Chondrocyte (in vitro differentiated cells): ENCODE measurements at regions not wholly inside any gene's neighbourhood (a gene's known extent, or its start where the extent isn't known, plus 50 kb on each side); places are given as distances from the start of the nearest gene placed in this dataset.

Experiments
- DNase-seq: peaks from one replicate; pipeline ENCODE4 v3.0.0; 2021; ENCODE audit warnings: mixed read lengths, low spot score
- H3K27ac Mint-ChIP-seq: one replicate; pipeline ENCODE4 v1.8.0; 2021; ENCODE audit warnings: mild to moderate bottlenecking, moderate library complexity, mixed read lengths; ENCODE audit not compliant: unreplicated experiment
- H3K27me3 Mint-ChIP-seq: 2 replicates; pipeline ENCODE4 v1.8.0; 2021; ENCODE audit warnings: low read depth, mixed read lengths
- H3K36me3 Mint-ChIP-seq: 2 replicates; pipeline ENCODE4 v1.8.0; 2021; ENCODE audit warnings: low read depth, mixed read lengths
- H3K4me1 Mint-ChIP-seq: 2 replicates; pipeline ENCODE4 v1.8.0; 2021; ENCODE audit warnings: low read depth, mild to moderate bottlenecking, mixed read lengths
- H3K4me3 Mint-ChIP-seq: one replicate; pipeline ENCODE4 v1.8.0; 2021; ENCODE audit warnings: mild to moderate bottlenecking, moderate library complexity, mixed read lengths; ENCODE audit not compliant: unreplicated experiment
- H3K9me3 Mint-ChIP-seq: 2 replicates; pipeline ENCODE4 v1.8.0; 2021; ENCODE audit warnings: low read depth, mixed read lengths
- TF ChIP-seq, protein P1 (sequence below): fragments of 200-600 bp; sonication (generic); IDR thresholded peaks from 2 replicates; pipeline ENCODE4 v1.5.0; 2021; ENCODE audit warnings: antibody characterized with exemption, mild to moderate bottlenecking, moderate library complexity

DNA sequence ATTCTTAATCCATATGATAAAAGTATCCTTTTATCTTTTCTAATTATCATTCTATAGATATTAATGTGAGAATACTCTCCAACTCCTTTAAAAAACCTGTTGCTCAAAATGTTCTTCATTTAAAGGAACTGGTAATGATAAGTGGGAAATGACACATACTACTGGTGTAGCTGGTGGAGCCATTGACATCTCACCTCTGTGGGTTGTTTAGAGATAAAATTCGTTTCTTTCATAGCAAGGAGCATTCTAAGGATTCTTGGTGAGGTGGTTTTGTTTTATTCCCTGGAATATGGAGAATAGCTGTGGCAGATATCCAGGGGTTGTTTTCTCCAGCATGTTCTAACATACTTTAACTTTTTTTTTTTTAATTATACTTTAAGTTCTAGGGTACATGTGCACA lies 299.8 kb upstream of the THBS1 start:
- H3K4me3 Mint-ChIP-seq: no peak overlapping the region
- DNase-seq: no peak

DNA sequence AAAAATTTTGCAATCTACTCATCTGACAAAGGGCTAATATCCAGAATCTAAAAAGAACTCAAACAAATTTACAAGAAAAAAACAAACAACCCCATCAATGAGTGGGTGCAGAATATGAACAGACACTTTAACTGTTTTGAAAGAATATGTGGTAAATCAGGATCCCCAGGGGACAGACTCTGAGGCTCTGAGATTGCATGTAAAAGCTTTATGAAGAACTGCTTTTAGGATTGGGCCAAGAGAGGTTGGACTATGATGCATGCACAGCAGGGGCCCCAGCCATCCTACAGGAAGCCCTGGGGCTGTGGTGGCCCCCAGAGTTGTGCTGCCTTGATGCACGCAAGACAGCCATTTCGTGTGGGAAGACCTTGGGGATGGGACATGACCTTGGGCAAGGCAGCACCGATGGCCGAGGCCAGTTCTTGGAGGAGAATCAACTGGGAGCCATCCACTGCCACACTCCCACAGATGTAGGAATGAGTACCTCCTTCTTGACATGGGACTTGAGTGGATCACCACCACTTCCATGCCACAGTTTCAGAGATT lies 298.1 kb upstream of the THBS1 start:
- TF ChIP-seq, protein P1, sequence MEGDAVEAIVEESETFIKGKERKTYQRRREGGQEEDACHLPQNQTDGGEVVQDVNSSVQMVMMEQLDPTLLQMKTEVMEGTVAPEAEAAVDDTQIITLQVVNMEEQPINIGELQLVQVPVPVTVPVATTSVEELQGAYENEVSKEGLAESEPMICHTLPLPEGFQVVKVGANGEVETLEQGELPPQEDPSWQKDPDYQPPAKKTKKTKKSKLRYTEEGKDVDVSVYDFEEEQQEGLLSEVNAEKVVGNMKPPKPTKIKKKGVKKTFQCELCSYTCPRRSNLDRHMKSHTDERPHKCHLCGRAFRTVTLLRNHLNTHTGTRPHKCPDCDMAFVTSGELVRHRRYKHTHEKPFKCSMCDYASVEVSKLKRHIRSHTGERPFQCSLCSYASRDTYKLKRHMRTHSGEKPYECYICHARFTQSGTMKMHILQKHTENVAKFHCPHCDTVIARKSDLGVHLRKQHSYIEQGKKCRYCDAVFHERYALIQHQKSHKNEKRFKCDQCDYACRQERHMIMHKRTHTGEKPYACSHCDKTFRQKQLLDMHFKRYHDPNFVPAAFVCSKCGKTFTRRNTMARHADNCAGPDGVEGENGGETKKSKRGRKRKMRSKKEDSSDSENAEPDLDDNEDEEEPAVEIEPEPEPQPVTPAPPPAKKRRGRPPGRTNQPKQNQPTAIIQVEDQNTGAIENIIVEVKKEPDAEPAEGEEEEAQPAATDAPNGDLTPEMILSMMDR: no peak
- H3K4me3 Mint-ChIP-seq: no peak overlapping the region
- H3K36me3 Mint-ChIP-seq: peaks cover 1% of the 10 kb centered on the region
- H3K4me1 Mint-ChIP-seq: peaks cover 73% of the 10 kb centered on the region
- H3K9me3 Mint-ChIP-seq: peaks cover 4% of the 10 kb centered on the region
- no peaks in the 10 kb centered on the region for H3K27me3 Mint-ChIP-seq
- H3K27ac Mint-ChIP-seq: no peak overlapping the region
- DNase-seq: peak; percentile 64

More for the DNA sequence above, 299.8 kb upstream of the THBS1 start:
- H3K4me1 Mint-ChIP-seq: peaks cover 66% of the 10 kb centered on the region
- peaks cover 4% of the 10 kb centered on the region for H3K9me3 Mint-ChIP-seq
- TF ChIP-seq, protein P1: no peak
- H3K36me3 Mint-ChIP-seq: peaks cover 1% of the 10 kb centered on the region
- no peaks in the 10 kb centered on the region for H3K27me3 Mint-ChIP-seq
- H3K27ac Mint-ChIP-seq: no peak overlapping the region

- no peak overlapping the region for H3K4me3 Mint-ChIP-seq
- peaks cover 1% of the 10 kb centered on the region for H3K36me3 Mint-ChIP-seq
- H3K27ac Mint-ChIP-seq: peak overlapping the region; percentile 43
- DNase-seq: no peak
- no peaks in the 10 kb centered on the region for H3K27me3 Mint-ChIP-seq
- TF ChIP-seq, protein P1: no peak
- H3K9me3 Mint-ChIP-seq: peaks cover 4% of the 10 kb centered on the region
- H3K4me1 Mint-ChIP-seq: peaks cover 76% of the 10 kb centered on the region
Observed at GRCh38 chr15:39283531-39283930, 297.3 kb upstream of the THBS1 start.

DNA sequence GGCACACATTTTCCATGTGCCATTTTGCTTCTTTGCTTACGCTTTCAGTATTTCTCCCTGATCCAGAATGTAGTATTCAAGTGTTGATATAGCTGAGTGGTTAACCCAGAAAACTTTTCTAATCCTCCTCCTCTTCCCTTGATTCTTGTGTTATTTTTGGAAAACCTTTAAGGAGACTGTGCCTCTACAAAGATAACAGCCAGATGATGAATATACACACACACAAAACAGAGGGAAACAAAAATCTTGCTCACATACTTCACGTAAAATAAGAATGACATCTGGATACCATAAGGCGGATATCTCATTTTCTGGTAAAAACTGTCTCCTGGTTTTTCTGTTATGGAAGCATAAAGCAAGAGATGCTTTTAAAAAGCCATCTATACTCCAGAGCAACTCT lies 295.8 kb upstream of the THBS1 start:
- Mint-ChIP-seq H3K9me3 (no peaks in the 10 kb centered on the region), H3K27ac (peak overlapping the region; percentile 29), H3K36me3 (no peaks in the 10 kb centered on the region), H3K4me1 (peaks cover 78% of the 10 kb centered on the region), H3K4me3 (no peak overlapping the region), H3K27me3 (no peaks in the 10 kb centered on the region)
- no peak for DNase-seq
- TF ChIP-seq, protein P1: no peak

GRCh38 chr15:39285663-39286062 lies 295.2 kb upstream of the THBS1 start:
- Mint-ChIP-seq H3K27me3 (no peaks in the 10 kb centered on the region), H3K4me3 (no peak overlapping the region), H3K4me1 (peaks cover 81% of the 10 kb centered on the region), H3K36me3 (no peaks in the 10 kb centered on the region), H3K27ac (no peak overlapping the region), H3K9me3 (no peaks in the 10 kb centered on the region)
- no peak for DNase-seq
- TF ChIP-seq, protein P1: no peak
